HCT116 (cell line): ENCODE measurements at regions not wholly inside any gene's neighbourhood (a gene's known extent, or its start where the extent isn't known, plus 50 kb on each side); places are given as distances from the start of the nearest gene placed in this dataset.

Source experiments
- ATAC-seq: fragments of 200-7000 bp; cut with Tn5 transposase; 2 replicates; pipeline ENCODE4 v1.9.1; 2020; ENCODE audit warnings: mild to moderate bottlenecking, moderate library complexity
- BruUV-seq: library from RNA; stranded (reverse); fragments of 400-500 nt; replicated peaks from 2 replicates; lab custom pipeline; 2021; lab: Mats Ljungman, UMichigan
- CTCF ChIA-PET: fragments of 300-600 bp; sonication (Branson Sonifier 250); formaldehyde crosslinking; loops from one replicate; lab custom pipeline; 2021; ENCODE audit warnings: antibody characterized with exemption; lab: Charles Lee
- POLR2A ChIA-PET: fragments of 300-600, 350-600 bp; sonication (Branson Sonifier 250); formaldehyde crosslinking; loops from one replicate; lab custom pipeline; 2021; ENCODE audit warnings: antibody characterized with exemption; lab: Charles Lee
- RAD21 ChIA-PET, 2 experiments: fragments of 300-600 bp; sonication (Branson Sonifier 250); formaldehyde crosslinking; loops; one replicate each; lab custom pipeline; 2023; ENCODE audit warnings: low total read pairs in 2 of 2; ENCODE audit not compliant: uncharacterized antibody in 2 of 2, unreplicated experiment in 2 of 2, low non-redundant PET in 1 of 2; lab: Charles Lee
- DNase-seq: peaks from one replicate; pipeline ENCODE4 v3.0.0-alpha.2; 2010; ENCODE audit warnings: low read depth, low spot score
- H2AFZ ChIP-seq: fragments of 200-600 bp; shearing (Covaris generic), sonication (generic); 2 replicates; pipeline ENCODE4 v1.6.1; 2017; ENCODE audit warnings: low read depth, mixed run types, mixed read lengths, antibody characterized with exemption, low read length; ENCODE audit not compliant: poor library complexity, severe bottlenecking
- H3K27ac ChIP-seq: 2 replicates; pipeline ENCODE4 v1.5.1; 2012; ENCODE audit warnings: low read depth, low read length
- H3K27me3 ChIP-seq: fragments of 200-600 bp; sonication (generic); 2 replicates; pipeline ENCODE4 v1.6.1; 2016; ENCODE audit warnings: mixed run types, low read length, mixed read lengths; ENCODE audit not compliant: insufficient read depth
- H3K36me3 ChIP-seq, 2 experiments: fragments of 200-500 bp in 1 of 2; fragments of 200-600 bp in 1 of 2; sonication (Bioruptor generic) in 1 of 2; sonication (generic) in 1 of 2; 2 replicates each; pipeline versions ENCODE4 v1.5.1 to v1.6.1; 2014 to 2016; ENCODE audit warnings: low read length in 2 of 2, inconsistent platforms in 1 of 2, mixed read lengths in 1 of 2, mixed run types in 1 of 2; ENCODE audit not compliant: insufficient read depth in 2 of 2, control insufficient read depth in 1 of 2
- H3K4me1 ChIP-seq, 2 experiments: fragments of 200-600 bp in 1 of 2; sonication (generic) in 1 of 2; 2 replicates each; pipeline versions ENCODE4 v1.5.1 to v1.6.1; 2012 to 2017; ENCODE audit warnings: low read length in 2 of 2, inconsistent platforms in 1 of 2, mild to moderate bottlenecking in 1 of 2, mixed read lengths in 1 of 2, mixed run types in 1 of 2, moderate library complexity in 1 of 2; ENCODE audit not compliant: insufficient read depth in 2 of 2, control insufficient read depth in 1 of 2
- H3K4me2 ChIP-seq: fragments of 200-600 bp; sonication (generic); 2 replicates; pipeline ENCODE4 v1.6.1; 2017; ENCODE audit warnings: mixed run types, low read length, mixed read lengths
- H3K4me3 ChIP-seq, 2 experiments: fragments of 200-600 bp in 1 of 2; sonication (generic) in 1 of 2; replicated peaks in 1 of 2; 2 replicates each; pipeline ENCODE4 v1.5.1; 2011 to 2016; ENCODE audit warnings: low read length in 2 of 2, control low read depth in 1 of 2, low read depth in 1 of 2, mild to moderate bottlenecking in 1 of 2, mixed read lengths in 1 of 2, mixed run types in 1 of 2
- H3K79me2 ChIP-seq: fragments of 200-600 bp; sonication (generic); 2 replicates; pipeline ENCODE4 v1.6.1; 2017; ENCODE audit warnings: mild to moderate bottlenecking, mixed run types, low read length, moderate library complexity, mixed read lengths; ENCODE audit not compliant: insufficient read depth
- H3K9ac ChIP-seq: fragments of 200-600 bp; sonication (generic); 2 replicates; pipeline ENCODE4 v1.6.1; 2016; ENCODE audit warnings: low read length, mixed read lengths
- H3K9me2 ChIP-seq: fragments of 200-600 bp; sonication (generic), shearing (Covaris generic); 2 replicates; pipeline ENCODE4 v1.6.1; 2017; ENCODE audit warnings: mixed run types, mild to moderate bottlenecking, moderate library complexity; ENCODE audit not compliant: insufficient read depth
- H3K9me3 ChIP-seq, 2 experiments: fragments of 200-500 bp in 1 of 2; fragments of 200-600 bp in 1 of 2; sonication (Bioruptor generic) in 1 of 2; sonication (generic) in 1 of 2; 2 replicates each; pipeline ENCODE4 v1.6.1; 2014 to 2017; ENCODE audit warnings: low read length in 2 of 2, mixed read lengths in 2 of 2, inconsistent platforms in 1 of 2, low read depth in 1 of 2, mild to moderate bottlenecking in 1 of 2, mixed run types in 1 of 2, moderate library complexity in 1 of 2; ENCODE audit not compliant: control insufficient read depth in 1 of 2, insufficient read depth in 1 of 2
- H4K20me1 ChIP-seq: fragments of 200-600 bp; sonication (generic), shearing (Covaris generic); 2 replicates; pipeline ENCODE4 v1.6.1; 2017; ENCODE audit warnings: mixed run types, mild to moderate bottlenecking, moderate library complexity; ENCODE audit not compliant: insufficient read depth
- ATF3 ChIP-seq: IDR thresholded peaks from 2 replicates; pipeline ENCODE4 v1.6.1; 2012
- CBX3 ChIP-seq: IDR thresholded peaks from 2 replicates; pipeline ENCODE4 v1.6.1; 2012; ENCODE audit warnings: low read depth
- ELF1 ChIP-seq: IDR thresholded peaks from 2 replicates; pipeline ENCODE4 v1.6.1; 2012; ENCODE audit warnings: low read depth, borderline replicate concordance
- EZH2phosphoT487 ChIP-seq: fragments of 200-600 bp; IDR thresholded peaks from 2 replicates; pipeline ENCODE4 v1.6.1; 2018; ENCODE audit warnings: antibody characterized with exemption, borderline replicate concordance
- FOSL1 ChIP-seq: IDR thresholded peaks from 2 replicates; pipeline ENCODE4 v1.6.1; 2012; ENCODE audit warnings: low read depth
- JUND ChIP-seq: IDR thresholded peaks from 2 replicates; pipeline ENCODE4 v1.6.1; 2012
- POLR2A ChIP-seq: IDR thresholded peaks from 2 replicates; pipeline ENCODE4 v1.7.0; 2011; ENCODE audit warnings: borderline replicate concordance; ENCODE audit not compliant: insufficient read depth, insufficient read length; ENCODE audit errors: extremely low read depth
- SIN3A ChIP-seq: IDR thresholded peaks from 2 replicates; pipeline ENCODE4 v1.6.1; 2012; ENCODE audit warnings: low read depth
- SP1 ChIP-seq: IDR thresholded peaks from 2 replicates; pipeline ENCODE4 v1.6.1; 2012; ENCODE audit warnings: low read depth
- TCF7L2 ChIP-seq: IDR thresholded peaks from 2 replicates; pipeline ENCODE4 v1.7.0; 2011; ENCODE audit warnings: borderline replicate concordance, inconsistent platforms; ENCODE audit not compliant: insufficient read depth, insufficient read length; ENCODE audit errors: extremely low read depth
- YY1 ChIP-seq: IDR thresholded peaks from 2 replicates; pipeline ENCODE4 v1.6.1; 2011; ENCODE audit warnings: low read length, low read depth, moderate library complexity, mild to moderate bottlenecking; ENCODE audit not compliant: insufficient replicate concordance; ENCODE audit errors: extremely low read depth
- ZFX ChIP-seq: fragments of 450-650 bp; IDR thresholded peaks from 2 replicates; pipeline ENCODE4 v1.6.1; 2017
- ZNF274 ChIP-seq: fragments of 200-500 bp; sonication (Bioruptor generic); IDR thresholded peaks from 2 replicates; pipeline ENCODE4 v1.6.1; 2014; ENCODE audit warnings: mild to moderate bottlenecking, low read depth, low read length, inconsistent platforms
- intact Hi-C: fragments of 100-400 bp; cut with micrococcal nuclease; formaldehyde crosslinking; loops from 2 replicates; pipeline ENCODE4 v1.10.0; 2022

DNA sequence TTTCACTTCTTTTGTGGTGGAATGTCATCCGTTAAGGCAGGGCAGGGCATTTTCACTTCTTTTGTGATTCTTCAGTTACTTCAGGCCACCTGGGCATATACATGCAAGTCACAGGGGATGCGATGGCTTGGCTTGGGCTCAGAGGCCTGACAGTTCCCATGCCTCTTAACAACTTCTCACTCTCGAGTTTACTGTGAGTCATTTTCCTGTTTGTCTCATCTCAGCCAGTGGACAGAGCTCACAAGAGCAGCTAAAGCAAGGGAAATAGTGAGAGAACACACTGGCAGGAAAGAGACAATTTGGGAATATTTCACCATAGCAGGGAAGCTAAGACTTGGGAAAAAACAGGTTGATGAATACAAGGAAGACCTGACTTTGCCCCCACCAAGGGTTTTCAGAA lies 1275.7 kb downstream of the NLGN4Y start:
- Histone ChIP-seq H3K27me3 (no peaks in the 10 kb centered on the region), H3K36me3 (no peaks in the 10 kb centered on the region), H3K9me3 (no peaks in the 10 kb centered on the region), H3K27ac (no peak overlapping the region), H3K4me2 (no peak overlapping the region), H3K4me1 (no peaks in the 10 kb centered on the region), H4K20me1 (no peaks in the 10 kb centered on the region), H2AFZ (no peak overlapping the region), H3K9me2 (no peaks in the 10 kb centered on the region), H3K9ac (no peak overlapping the region), H3K79me2 (no peaks in the 10 kb centered on the region), H3K4me3 (no peak overlapping the region)
- TF ChIP-seq YY1, result no peak
- TF ChIP-seq ZFX, result no peak
- no peak for TF ChIP-seq FOSL1
- no peak for TF ChIP-seq CBX3
- no peak for DNase-seq
- RAD21 ChIA-PET, result no interaction called here
- CTCF ChIA-PET, result no interaction called here
- POLR2A ChIA-PET, result no interaction called here
- BruUV-seq, result no TSS peak
- no peak for ATAC-seq
- intact Hi-C loops, result no loop called here

- CTCF ChIA-PET, result no interaction called here
- Histone ChIP-seq H3K27me3 (no peaks in the 10 kb centered on the region), H3K27ac (no peak overlapping the region), H3K4me1 (no peaks in the 10 kb centered on the region), H2AFZ (no peak overlapping the region), H4K20me1 (no peaks in the 10 kb centered on the region), H3K36me3 (no peaks in the 10 kb centered on the region), H3K9me2 (no peaks in the 10 kb centered on the region), H3K4me2 (no peak overlapping the region), H3K9me3 (no peaks in the 10 kb centered on the region), H3K79me2 (no peaks in the 10 kb centered on the region), H3K9ac (no peak overlapping the region), H3K4me3 (no peak overlapping the region)
- POLR2A ChIA-PET, result no interaction called here
- DNase-seq (no peak), ATAC-seq (no peak)
- BruUV-seq, result no TSS peak
- RAD21 ChIA-PET, result no interaction called here
- intact Hi-C loops, result no loop called here
- TF ChIP-seq CBX3, result no peak
- no peak for TF ChIP-seq ELF1
- no peak for TF ChIP-seq ATF3
- no peak for TF ChIP-seq TCF7L2
- no peak for TF ChIP-seq SP1
- no peak for TF ChIP-seq JUND
- TF ChIP-seq POLR2A, result no peak
- TF ChIP-seq FOSL1, result no peak
- no peak for TF ChIP-seq ZNF274
- TF ChIP-seq SIN3A, result no peak
- TF ChIP-seq EZH2phosphoT487, result no peak
These were observed 1281.7 kb downstream of the NLGN4Y start for GRCh38 chrY:15805985-15806384.
